GM21390 (cell line): ENCODE measurements at regions not wholly inside any gene's neighbourhood (a gene's known extent, or its start where the extent isn't known, plus 50 kb on each side); places are given as distances from the start of the nearest gene placed in this dataset.

Source experiments
- ATAC-seq: cut with Tn5 transposase; IDR thresholded peaks from one replicate; pipeline ENCODE4 v1.9.1; 2021; ENCODE audit not compliant: unreplicated experiment

GRCh38 chr7:89401099-89401498, 605.6 kb upstream of the TEX47 start:
- ATAC-seq = no peak

- ATAC-seq = no peak
Observed at GRCh38 chr7:89401690-89402089, 606.2 kb upstream of the TEX47 start.

- ATAC-seq = no peak
Observed at GRCh38 chr7:89451911-89452310, 656.4 kb upstream of the TEX47 start.

- ATAC-seq = no peak
Observed at GRCh38 chr7:89456556-89456955, 661.0 kb upstream of the TEX47 start.

GRCh38 chr7:89458114-89458513, 662.6 kb upstream of the TEX47 start:
- no peak for ATAC-seq

GRCh38 chr7:89474456-89474855, 678.9 kb upstream of the TEX47 start:
- no peak for ATAC-seq

- no peak for ATAC-seq
Observed at GRCh38 chr7:89477991-89478390, 676.3 kb upstream of the STEAP1 start.

- ATAC-seq = no peak
Observed at GRCh38 chr7:89495704-89496103, 658.6 kb upstream of the STEAP1 start.

- no peak for ATAC-seq
Observed at GRCh38 chr7:89500084-89500483, 654.2 kb upstream of the STEAP1 start.

- no peak for ATAC-seq
Observed at GRCh38 chr7:89503281-89503680, 651.0 kb upstream of the STEAP1 start.

GRCh38 chr7:89507034-89507433, 647.2 kb upstream of the STEAP1 start:
- ATAC-seq = no peak

GRCh38 chr7:89511900-89512299, 642.4 kb upstream of the STEAP1 start:
- ATAC-seq = no peak

- no peak for ATAC-seq
Observed at GRCh38 chr7:89514970-89515369, 639.3 kb upstream of the STEAP1 start.

- ATAC-seq = no peak
Observed at GRCh38 chr7:89517815-89518214, 636.5 kb upstream of the STEAP1 start.

- no peak for ATAC-seq
Observed at GRCh38 chr7:89549768-89550167, 604.5 kb upstream of the STEAP1 start.

GRCh38 chr7:89554209-89554608, 600.1 kb upstream of the STEAP1 start:
- ATAC-seq = no peak

GRCh38 chr7:89559596-89559995, 594.7 kb upstream of the STEAP1 start:
- no peak for ATAC-seq

GRCh38 chr7:89563597-89563996, 590.7 kb upstream of the STEAP1 start:
- ATAC-seq = no peak

GRCh38 chr7:89584896-89585295, 569.4 kb upstream of the STEAP1 start:
- no peak for ATAC-seq

GRCh38 chr7:89593125-89593524, 561.1 kb upstream of the STEAP1 start:
- no peak for ATAC-seq

GRCh38 chr7:89602984-89603383, 551.3 kb upstream of the STEAP1 start:
- no peak for ATAC-seq

GRCh38 chr7:89605362-89605761, 548.9 kb upstream of the STEAP1 start:
- no peak for ATAC-seq

- no peak for ATAC-seq
Observed at GRCh38 chr7:89606511-89606910, 547.8 kb upstream of the STEAP1 start.

- ATAC-seq = no peak
Observed at GRCh38 chr7:89607792-89608191, 546.5 kb upstream of the STEAP1 start.
